ENCODE measurements at regions not wholly inside any gene's neighbourhood (a gene's known extent, or its start where the extent isn't known, plus 50 kb on each side); places are given as distances from the start of the nearest gene placed in this dataset.

DNA sequence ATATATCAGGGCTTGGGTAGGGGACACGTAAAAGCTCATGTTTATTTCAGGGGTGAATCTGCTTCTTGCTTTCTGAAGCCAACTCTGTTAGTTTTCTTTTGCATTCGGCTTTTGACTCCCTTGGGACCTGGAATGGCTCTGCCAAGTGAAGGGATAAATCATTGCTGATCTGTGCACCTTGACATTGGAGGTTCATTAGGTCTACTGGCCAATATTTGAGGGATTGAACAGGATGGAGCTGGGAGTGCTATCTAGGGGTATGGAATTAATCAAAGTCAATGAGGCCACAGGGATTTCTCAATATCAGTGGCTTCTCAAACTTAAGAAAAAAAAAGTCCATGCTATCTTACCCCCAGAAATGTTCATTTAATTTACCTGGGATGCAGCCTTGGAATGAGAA is 203.5 kb upstream of the RMST start:
- TF ChIP-seq YY1 (IDR thresholded peaks at IDR 0.05; ENCODE audit: insufficient read depth, insufficient read length) = no peak
- no peak for TF ChIP-seq SUZ12 (IDR thresholded peaks at IDR 0.05; ENCODE audit: extremely low read depth, insufficient read depth, insufficient read length)
